Fibroblast of gingiva (primary cell): ENCODE measurements at regions not wholly inside any gene's neighbourhood (a gene's known extent, or its start where the extent isn't known, plus 50 kb on each side); places are given as distances from the start of the nearest gene placed in this dataset.
"Not testable (repeated sequence)": the region's sequence is repeated elsewhere in the genome, so short reads cannot be mapped to it uniquely, and the experiment has no call there.

Source experiments
- DNase-seq: peaks from one replicate; pipeline ENCODE4 v3.0.0-alpha.2; 2011; ENCODE audit warnings: low read depth

GRCh38 chr21:15203740-15204139, 138.9 kb upstream of the NRIP1 start:
- DNase-seq, result no peak

GRCh38 chr21:15204140-15204969, 139.6 kb upstream of the NRIP1 start:
- no peak for DNase-seq

GRCh38 chr21:15204970-15205286, 140.1 kb upstream of the NRIP1 start:
- DNase-seq, result no peak

DNA sequence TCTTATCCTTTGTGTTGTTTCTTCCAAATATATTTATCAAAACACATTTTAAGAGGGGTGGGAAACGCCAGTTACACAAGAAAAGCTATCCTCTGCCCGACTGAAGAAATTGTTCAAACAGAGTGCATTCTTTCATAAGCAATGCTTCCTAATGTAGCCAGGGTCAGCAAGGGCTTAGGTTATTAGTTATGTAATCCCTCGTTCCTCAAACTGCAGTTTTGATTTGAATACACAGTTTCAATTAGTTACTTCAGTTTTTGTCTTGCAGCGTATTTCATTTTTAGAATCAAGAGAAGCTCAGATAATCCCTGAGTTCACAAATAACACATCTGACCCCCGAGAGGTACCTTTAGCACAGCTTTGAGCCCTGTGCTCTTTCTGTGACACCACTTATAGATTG, 141.7 kb upstream of the NRIP1 start:
- DNase-seq, result no peak

DNA sequence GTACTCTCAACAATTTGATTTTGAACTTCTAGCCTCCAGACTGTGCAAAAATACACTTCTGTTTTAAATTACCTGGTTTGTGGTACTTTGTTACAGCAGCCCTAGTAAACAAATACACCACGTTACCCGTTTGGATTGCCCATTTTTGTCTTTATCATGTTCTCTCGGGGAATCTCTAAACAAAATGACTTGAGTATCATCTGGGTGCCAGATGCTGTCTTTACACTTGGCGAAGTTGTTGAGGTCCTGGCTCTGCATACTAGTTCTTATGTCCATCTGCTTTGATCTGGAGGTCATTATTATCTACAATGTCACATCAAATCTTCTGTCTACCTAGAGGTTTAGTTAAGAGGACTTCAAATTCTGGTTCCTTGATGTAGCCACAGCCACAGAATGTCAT, 142.4 kb upstream of the NRIP1 start:
- peak; percentile 7 for DNase-seq

GRCh38 chr21:15207635-15208370, 143.0 kb upstream of the NRIP1 start:
- no peak for DNase-seq

DNA sequence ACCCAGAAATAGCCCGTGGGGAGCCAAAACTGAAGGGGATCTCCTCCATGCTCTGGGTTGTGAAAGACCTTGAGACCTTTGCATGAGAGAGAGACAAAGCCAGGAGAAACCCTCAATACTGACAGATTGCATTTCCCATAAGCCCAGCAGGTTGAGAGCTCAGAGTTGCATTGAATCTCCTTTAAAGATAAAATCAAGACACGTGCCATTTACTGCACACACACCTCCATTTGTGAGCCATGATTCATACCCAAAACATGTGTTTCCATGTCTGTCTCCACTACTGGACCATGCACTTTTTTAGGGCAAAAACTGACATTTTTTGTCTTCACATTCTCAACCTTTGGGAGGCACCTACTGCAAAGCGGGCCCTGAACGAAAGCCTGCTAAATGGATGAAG, 144.0 kb upstream of the NRIP1 start:
- no peak for DNase-seq

GRCh38 chr21:15209224-15209623, 144.4 kb upstream of the NRIP1 start:
- DNase-seq, result no peak

GRCh38 chr21:15210235-15210678, 145.5 kb upstream of the NRIP1 start:
- DNase-seq, result peak; percentile 52

DNA sequence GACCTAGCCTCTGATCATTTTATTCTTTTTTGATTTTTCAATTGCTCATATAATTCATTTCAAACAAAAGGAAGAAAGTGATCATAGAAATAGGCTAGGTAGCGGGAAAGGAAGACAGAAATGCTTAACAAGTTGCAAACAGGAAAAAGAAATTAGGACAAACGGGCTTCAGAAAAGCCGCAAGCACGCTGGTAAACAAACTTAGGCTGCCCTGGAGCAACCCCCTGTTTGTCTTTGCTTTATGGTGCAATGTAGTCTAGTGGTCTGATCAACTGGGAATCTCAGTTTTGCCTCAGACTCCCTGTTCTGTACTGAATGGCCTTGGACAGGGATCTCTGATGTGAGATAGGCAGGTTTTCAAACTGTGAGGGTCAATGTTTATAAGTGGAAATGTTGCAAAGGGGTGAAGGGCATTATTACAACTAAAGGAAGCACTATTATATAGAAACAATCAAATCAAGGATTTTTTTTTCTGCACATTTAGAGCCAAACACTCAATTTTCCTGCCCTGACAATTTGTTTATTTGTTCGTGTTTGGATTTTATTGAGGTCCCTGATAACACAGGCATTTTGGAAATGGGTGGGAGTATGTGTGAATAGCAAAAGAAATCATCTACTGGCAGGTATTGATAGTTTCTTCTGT, 146.8 kb upstream of the NRIP1 start:
- DNase-seq, result no peak

GRCh38 chr21:15212206-15212605, 147.4 kb upstream of the NRIP1 start:
- no peak for DNase-seq

- DNase-seq, result not testable (repeated sequence)
Observed at GRCh38 chr21:15218476-15218875, 153.7 kb upstream of the NRIP1 start.

DNA sequence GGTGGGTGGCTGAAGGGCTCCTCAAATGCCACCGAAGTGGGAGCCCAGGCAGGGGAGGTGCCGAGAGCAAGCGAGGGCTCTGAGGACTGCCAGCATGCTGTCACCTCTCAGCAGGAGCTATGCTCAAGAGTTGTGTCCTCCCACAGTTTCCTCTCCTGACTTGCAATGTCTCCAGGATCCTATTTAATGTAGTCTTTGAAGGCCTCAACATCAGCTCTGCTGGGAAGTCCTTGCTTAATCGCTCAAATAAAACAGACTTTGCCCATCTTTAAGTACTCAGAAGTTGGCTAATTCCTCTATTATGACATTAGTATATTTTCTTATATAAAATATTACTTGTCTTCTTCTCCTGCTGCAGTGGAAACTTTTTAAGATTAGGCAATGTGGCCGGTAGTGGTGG, 154.2 kb upstream of the NRIP1 start:
- peak; percentile 29 for DNase-seq

GRCh38 chr21:15219894-15220293, 155.1 kb upstream of the NRIP1 start:
- no peak for DNase-seq

DNA sequence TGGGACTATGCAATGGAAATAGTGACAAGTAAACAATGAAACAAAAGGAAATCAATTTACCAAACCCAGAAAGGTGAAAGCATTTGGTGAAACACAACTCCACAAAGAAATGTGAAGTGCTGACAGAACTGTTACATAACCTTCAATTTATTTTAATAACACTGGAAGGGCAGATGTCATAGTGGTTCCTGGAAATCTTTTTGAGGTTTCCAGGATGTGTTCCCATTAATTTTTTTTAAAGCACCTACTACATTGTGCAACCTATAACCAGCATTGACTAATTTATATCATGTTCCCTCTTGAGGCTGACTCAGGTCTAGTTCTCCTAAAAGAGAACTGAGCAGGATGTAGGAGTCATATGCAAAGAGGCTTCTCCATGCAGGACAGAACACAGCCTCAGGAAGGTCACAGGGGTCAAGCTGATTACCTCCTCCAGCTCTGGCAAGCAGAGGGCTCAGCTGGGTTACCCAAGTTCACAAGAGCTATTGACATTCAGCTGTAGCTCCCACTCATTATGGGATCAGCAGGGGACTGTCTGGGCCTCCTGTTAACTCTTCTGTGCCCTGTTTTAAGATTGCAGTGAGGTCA, 157.1 kb upstream of the NRIP1 start:
- DNase-seq, result peak; percentile 68

- no peak for DNase-seq
Observed at GRCh38 chr21:15222707-15223106, 157.9 kb upstream of the NRIP1 start.

DNA sequence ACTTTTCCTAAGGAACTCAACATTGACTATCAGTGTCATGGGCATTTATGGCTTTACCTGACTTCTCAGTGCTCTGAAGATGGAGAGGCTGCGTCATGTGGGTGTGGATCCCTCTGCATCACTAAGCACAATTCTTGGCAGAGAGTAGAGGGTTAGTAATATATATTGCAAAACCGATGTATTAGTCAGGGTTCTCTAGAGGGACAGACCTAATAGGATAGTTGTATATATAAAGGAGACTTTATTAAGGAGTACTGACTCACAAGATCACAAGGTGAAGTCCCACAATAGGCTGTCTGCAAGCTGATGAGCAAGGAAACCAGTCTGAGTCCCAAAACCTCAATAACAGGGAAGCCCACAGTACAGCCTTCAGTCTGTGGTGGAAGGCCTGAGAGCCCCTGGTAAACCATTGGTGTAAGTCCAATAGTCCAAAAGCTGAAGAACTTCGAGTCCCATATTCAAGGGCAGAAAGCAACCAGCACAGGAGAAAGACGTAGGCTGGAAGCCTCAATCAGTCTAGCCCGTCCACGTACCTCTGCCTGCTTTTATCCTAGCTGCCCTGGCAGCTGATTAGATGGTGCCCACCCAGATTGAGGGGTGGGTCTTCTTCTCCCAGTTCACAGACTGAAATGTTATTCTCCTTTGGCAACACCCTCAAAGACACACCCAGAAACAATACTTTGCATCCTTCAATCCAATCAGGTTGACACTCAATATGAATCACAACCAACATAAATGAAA, 159.7 kb upstream of the NRIP1 start:
- DNase-seq, result peak; percentile 87

DNA sequence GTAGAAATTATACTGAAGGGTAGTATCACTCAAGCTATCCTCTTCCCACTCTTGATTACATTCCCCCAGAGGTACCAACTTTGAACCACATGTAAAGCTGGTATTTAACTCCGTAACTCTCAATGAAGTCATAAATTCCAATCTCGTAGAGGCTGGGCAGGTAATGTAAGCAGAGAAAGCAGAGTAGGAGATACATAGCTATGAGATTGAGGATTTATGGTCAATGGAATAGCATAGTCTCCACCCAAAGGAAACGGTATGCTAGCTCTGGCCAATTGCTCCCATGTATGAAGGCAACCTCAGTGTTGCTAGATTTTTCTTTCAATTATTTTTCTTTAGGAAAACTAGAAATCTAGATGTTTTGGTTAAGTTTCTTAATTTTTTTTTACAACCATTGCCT, 163.1 kb upstream of the NRIP1 start:
- no peak for DNase-seq

DNA sequence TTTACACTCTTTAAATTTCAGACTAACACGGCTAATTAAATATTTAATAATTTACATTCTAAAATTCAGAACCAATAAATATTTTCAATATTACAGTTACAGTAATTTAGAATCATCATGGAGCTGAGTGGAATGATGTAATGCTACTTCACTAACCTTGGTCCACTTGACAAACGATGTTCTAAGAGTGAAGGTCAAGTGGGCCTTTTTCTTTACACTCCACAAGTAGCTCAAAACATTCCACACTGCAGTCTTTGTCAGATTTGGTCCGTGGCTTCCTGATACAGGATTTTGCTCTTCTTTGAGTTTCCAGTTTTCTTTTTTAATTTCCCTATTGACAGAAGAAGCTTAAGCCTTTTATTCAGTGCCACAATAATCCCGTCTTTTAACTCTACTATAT, 164.6 kb upstream of the NRIP1 start:
- DNase-seq, result no peak

- no peak for DNase-seq
Observed at GRCh38 chr21:15233611-15234010, 168.8 kb upstream of the NRIP1 start.

DNA sequence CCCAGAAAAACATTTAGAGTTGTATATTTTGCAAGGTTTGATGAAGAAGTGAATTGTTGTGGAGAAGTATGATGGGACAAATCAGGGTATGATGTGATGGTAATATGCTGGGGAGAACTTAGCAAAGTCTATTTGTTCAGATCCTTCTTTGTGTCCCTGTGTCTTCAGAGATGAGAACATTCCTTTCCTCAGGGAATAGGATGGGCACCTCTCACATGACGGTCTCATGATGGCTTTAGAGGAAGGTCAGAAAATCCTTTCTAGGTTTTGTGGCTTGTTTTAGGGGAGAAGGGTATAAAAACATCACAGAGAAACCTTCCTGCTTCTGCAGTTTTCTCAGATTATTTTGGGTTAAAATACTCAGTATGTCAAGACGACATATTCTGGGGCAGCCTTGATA, 171.3 kb upstream of the NRIP1 start:
- DNase-seq, result no peak

- DNase-seq, result peak; percentile 69
Observed at GRCh38 chr21:15240848-15241247, 176.0 kb upstream of the NRIP1 start.
